ENCODE measurements at regions not wholly inside any gene's neighbourhood (a gene's known extent, or its start where the extent isn't known, plus 50 kb on each side); places are given as distances from the start of the nearest gene placed in this dataset.
"Not testable (repeated sequence)": the region's sequence is repeated elsewhere in the genome, so short reads cannot be mapped to it uniquely, and the experiment has no call there.

DNA sequence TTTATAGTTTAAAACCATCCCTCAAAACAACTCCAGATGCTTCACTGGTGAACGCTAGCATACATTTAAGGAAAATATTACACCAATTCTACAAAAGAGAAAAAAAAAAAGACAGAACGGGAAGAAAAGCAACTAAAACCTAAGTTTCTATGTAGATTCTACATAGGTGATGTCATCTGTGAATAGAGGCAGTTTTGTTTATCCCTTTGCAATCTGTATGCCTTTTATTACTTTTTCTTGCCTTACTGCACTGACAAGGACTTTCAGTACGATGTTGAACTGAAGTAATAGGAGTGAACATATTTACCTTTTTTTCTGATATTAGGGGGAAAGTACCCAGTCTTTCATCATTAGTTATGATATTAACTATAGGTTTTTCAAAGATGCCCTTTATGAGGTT is 101.7 kb upstream of the HAO2 start:
- no peaks in the 10 kb centered on the region for H3K4me1 ChIP-seq (ENCODE audit: control insufficient read depth in 2 of 2, insufficient read depth in 2 of 2, low read length in 2 of 2)
- H3K4me1 Mint-ChIP-seq = no peaks in the 10 kb centered on the region
- H3K27me3 ChIP-seq (ENCODE audit: control insufficient read depth in 2 of 2, insufficient read depth in 2 of 2, low read length in 2 of 2) = no peaks in the 10 kb centered on the region
- no peaks in the 10 kb centered on the region for H3K36me3 ChIP-seq (ENCODE audit: control insufficient read depth in 2 of 3, insufficient read depth in 3 of 3, low read length in 3 of 3)
- H3K4me3 ChIP-seq (ENCODE audit: low read length) = no peak overlapping the region
- ATAC-seq (no peak), DNase-seq (no peak)
- no peak overlapping the region for H3K27ac Mint-ChIP-seq
- H3K36me3 Mint-ChIP-seq = peaks cover 0 to 4% (median 0%) of the 10 kb centered on the region in 5 donors
- H3K27ac ChIP-seq (ENCODE audit: low read depth, low read length) = no peak overlapping the region
- POLR2A ChIA-PET = no interaction called here
- CTCF ChIA-PET = no interaction called here
- H3K9me3 ChIP-seq (ENCODE audit: control insufficient read depth in 2 of 3, low read length in 3 of 3) = no peaks in the 10 kb centered on the region
- H3K27me3 Mint-ChIP-seq = peaks cover 5 to 27% (median 12%) of the 10 kb centered on the region in 5 donors
- no peak overlapping the region for H3K4me3 Mint-ChIP-seq
- H3K9me3 Mint-ChIP-seq = peaks cover 0 to 2% (median 0%) of the 10 kb centered on the region in 11 donors
- intact Hi-C loops (cut with micrococcal nuclease) = no loop called here

- CTCF ChIA-PET; H3K4me1 Mint-ChIP-seq; intact Hi-C loops (cut with micrococcal nuclease): not testable (repeated sequence)
Observed at GRCh38 chr1:119267288-119267687, 101.3 kb upstream of the HAO2 start.

DNA sequence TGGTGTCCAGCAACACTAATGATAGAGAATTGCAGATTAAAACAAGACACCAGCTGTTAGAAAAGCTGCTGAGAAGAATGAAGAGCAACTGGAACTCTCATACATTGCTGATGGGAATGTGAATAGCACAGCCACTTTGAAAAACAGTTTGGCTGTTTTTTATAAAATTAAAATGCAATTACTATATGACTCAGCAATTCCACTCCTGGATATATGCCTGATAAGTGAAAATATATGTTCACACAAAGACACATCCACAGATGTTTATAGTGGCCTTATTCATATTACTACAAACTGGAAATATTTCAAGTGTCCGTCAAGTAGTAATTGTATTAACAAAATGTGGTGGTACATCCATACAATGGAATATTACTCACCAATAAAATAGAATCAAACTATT is 99.7 kb upstream of the HAO2 start:
- Mint-ChIP-seq H3K9me3 (no peaks in the 10 kb centered on the region), H3K4me3 (no peak overlapping the region), H3K36me3 (peaks cover 0 to 4% (median 0%) of the 10 kb centered on the region in 5 donors), H3K27ac (no peak overlapping the region), H3K4me1 (no peaks in the 10 kb centered on the region), H3K27me3 (peaks cover 5 to 28% (median 12%) of the 10 kb centered on the region in 5 donors)
- ChIA-PET POLR2A (no interaction called here), CTCF (no interaction called here)
- Histone ChIP-seq H3K4me3 (ENCODE audit: low read length) (no peak overlapping the region), H3K27ac (ENCODE audit: low read depth, low read length) (no peak overlapping the region), H3K9me3 (ENCODE audit: control insufficient read depth in 2 of 3, low read length in 3 of 3) (no peaks in the 10 kb centered on the region), H3K36me3 (ENCODE audit: control insufficient read depth in 2 of 3, insufficient read depth in 3 of 3, low read length in 3 of 3) (no peaks in the 10 kb centered on the region), H3K4me1 (ENCODE audit: control insufficient read depth in 2 of 2, insufficient read depth in 2 of 2, low read length in 2 of 2) (no peaks in the 10 kb centered on the region), H3K27me3 (ENCODE audit: control insufficient read depth in 2 of 2, insufficient read depth in 2 of 2, low read length in 2 of 2) (no peaks in the 10 kb centered on the region)
- intact Hi-C loops (cut with micrococcal nuclease) = no loop called here
- DNase-seq (no peak), ATAC-seq (no peak)

More at GRCh38 chr1:119267288-119267687, 101.3 kb upstream of the HAO2 start:
- POLR2A ChIA-PET; H3K27me3 ChIP-seq (ENCODE audit: control insufficient read depth in 2 of 2, insufficient read depth in 2 of 2, low read length in 2 of 2); H3K4me1 ChIP-seq (ENCODE audit: control insufficient read depth in 2 of 2, insufficient read depth in 2 of 2, low read length in 2 of 2); H3K36me3 Mint-ChIP-seq; H3K27ac ChIP-seq (ENCODE audit: low read depth, low read length); DNase-seq; H3K9me3 ChIP-seq (ENCODE audit: control insufficient read depth in 2 of 3, low read length in 3 of 3); H3K9me3 Mint-ChIP-seq; H3K4me3 ChIP-seq (ENCODE audit: low read length); H3K27ac Mint-ChIP-seq; H3K36me3 ChIP-seq (ENCODE audit: control insufficient read depth in 2 of 3, insufficient read depth in 3 of 3, low read length in 3 of 3); ATAC-seq; H3K4me3 Mint-ChIP-seq: not testable (repeated sequence)
- H3K27me3 Mint-ChIP-seq = peaks cover 5 to 27% (median 12%) of the 10 kb centered on the region in 5 donors

DNA sequence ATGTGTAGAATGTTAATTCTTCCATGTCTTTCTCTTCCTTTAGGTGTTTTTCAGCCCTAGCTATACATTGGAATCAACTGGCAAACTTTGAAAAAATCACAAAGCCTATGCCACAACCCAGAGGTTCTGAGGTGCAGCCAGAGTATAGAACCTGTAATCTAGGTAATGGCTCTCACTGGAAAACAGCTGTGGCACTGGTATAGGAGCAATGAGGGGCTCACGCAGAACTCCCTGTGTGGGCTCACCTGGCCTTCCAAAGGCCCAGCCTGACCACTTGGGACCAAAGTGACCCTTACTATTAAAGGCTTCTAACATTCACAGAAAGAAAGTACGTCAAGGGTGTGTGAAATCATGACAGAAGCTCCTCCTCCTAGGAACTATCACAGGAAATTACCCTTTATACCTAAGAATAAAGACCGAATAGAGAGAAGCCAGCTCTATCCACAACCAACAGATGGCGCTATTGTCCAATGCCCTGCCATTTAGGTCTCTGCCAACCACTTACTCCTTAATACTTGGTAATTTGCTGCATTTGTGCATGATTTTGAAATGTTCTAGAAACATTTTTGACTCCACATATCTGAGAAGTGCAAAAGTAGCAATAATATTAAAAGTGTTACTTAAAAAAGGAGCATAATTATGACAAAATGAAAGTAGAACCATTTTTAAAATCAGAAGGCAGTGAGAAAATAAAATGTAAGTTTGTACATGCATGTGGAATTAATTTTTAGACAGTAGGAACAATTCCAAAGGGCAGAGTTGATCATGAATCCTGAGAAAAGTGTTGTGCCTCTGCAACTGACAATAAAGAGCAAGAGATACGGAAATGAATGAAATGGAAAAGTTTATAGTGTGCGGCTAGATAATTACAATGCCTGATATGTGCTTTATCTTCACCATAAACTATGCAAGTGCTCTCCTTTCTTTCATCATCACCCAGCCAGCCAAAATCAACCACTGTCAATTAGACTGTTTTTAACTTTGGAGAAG is 93.1 kb upstream of the HAO2 start:
- Histone ChIP-seq H3K27ac (ENCODE audit: low read depth, low read length) (no peak overlapping the region), H3K27me3 (ENCODE audit: control insufficient read depth in 2 of 2, insufficient read depth in 2 of 2, low read length in 2 of 2) (no peaks in the 10 kb centered on the region), H3K4me1 (ENCODE audit: control insufficient read depth in 2 of 2, insufficient read depth in 2 of 2, low read length in 2 of 2) (no peaks in the 10 kb centered on the region), H3K4me3 (ENCODE audit: low read length) (no peak overlapping the region), H3K36me3 (ENCODE audit: control insufficient read depth in 2 of 3, insufficient read depth in 3 of 3, low read length in 3 of 3) (no peaks in the 10 kb centered on the region), H3K9me3 (ENCODE audit: control insufficient read depth in 2 of 3, low read length in 3 of 3) (no peaks in the 10 kb centered on the region)
- ATAC-seq = peak; percentile 59
- no peaks in the 10 kb centered on the region for H3K9me3 Mint-ChIP-seq
- H3K27ac Mint-ChIP-seq = no peak overlapping the region
- ChIA-PET CTCF (interaction anchor here (0.9 to 1.2 kb wide), 3 partner anchors 399 to 404 kb away, joined by 3 to 4 read pairs (median 4); no protein-coding TSS in a partner anchor), POLR2A (interaction anchor here (1.2 kb wide), 1 partner anchor 13 kb away, joined by 4 read pairs; no protein-coding TSS in a partner anchor)
- no peak overlapping the region for H3K4me3 Mint-ChIP-seq
- H3K4me1 Mint-ChIP-seq = peaks cover 0 to 2% (median 0%) of the 10 kb centered on the region in 7 donors
- peaks cover 3 to 23% (median 10%) of the 10 kb centered on the region in 5 donors for H3K27me3 Mint-ChIP-seq
- intact Hi-C loops (cut with micrococcal nuclease) = loop anchor here in 1 of 2 donors (1.0 kb wide), 2 partner anchors 135 to 400 kb away; partner anchors contain the start of gene WARS2
- DNase-seq = peak in 6 of 9 donors; percentile 21 to 43 (median 24)
- H3K36me3 Mint-ChIP-seq = no peaks in the 10 kb centered on the region

DNA sequence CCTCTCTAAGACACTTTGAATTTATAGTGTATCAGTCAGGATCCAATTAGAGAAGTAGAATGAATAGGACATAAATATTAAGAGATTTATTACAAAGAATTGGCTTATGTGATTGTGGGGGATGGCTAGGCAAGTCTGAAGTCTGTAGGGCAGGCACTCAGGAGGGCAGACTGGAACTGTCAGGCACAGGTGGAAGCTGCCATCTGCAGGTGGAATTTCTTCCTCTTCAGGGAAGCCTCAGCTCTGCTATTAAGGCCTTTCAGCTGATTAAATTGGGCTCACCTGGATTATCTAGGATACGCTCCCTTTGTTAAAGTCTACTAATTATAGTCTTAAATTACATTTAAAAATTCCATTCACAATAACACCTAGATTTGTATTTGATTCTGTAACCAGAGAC is 92.0 kb upstream of the HAO2 start:
- Histone ChIP-seq H3K27me3 (ENCODE audit: control insufficient read depth in 2 of 2, insufficient read depth in 2 of 2, low read length in 2 of 2) (no peaks in the 10 kb centered on the region), H3K9me3 (ENCODE audit: control insufficient read depth in 2 of 3, low read length in 3 of 3) (no peaks in the 10 kb centered on the region), H3K27ac (ENCODE audit: low read depth, low read length) (no peak overlapping the region), H3K4me1 (ENCODE audit: control insufficient read depth in 2 of 2, insufficient read depth in 2 of 2, low read length in 2 of 2) (no peaks in the 10 kb centered on the region), H3K4me3 (ENCODE audit: low read length) (no peak overlapping the region), H3K36me3 (ENCODE audit: control insufficient read depth in 2 of 3, insufficient read depth in 3 of 3, low read length in 3 of 3) (no peaks in the 10 kb centered on the region)
- H3K27ac Mint-ChIP-seq = no peak overlapping the region
- peaks cover 0 to 2% (median 0%) of the 10 kb centered on the region in 7 donors for H3K4me1 Mint-ChIP-seq
- H3K9me3 Mint-ChIP-seq = no peaks in the 10 kb centered on the region
- intact Hi-C loops (cut with micrococcal nuclease) = loop anchor here in 1 of 2 donors (1.0 kb wide), 1 partner anchor 136 kb away; the partner anchor contains the start of gene WARS2
- H3K36me3 Mint-ChIP-seq = no peaks in the 10 kb centered on the region
- ChIA-PET CTCF (interaction anchor here (0.7 kb wide), 1 partner anchor 176 kb away, joined by 4 read pairs; no protein-coding TSS in a partner anchor), POLR2A (interaction anchor here (1.2 kb wide), 1 partner anchor 15 kb away, joined by 4 read pairs; no protein-coding TSS in a partner anchor)
- H3K4me3 Mint-ChIP-seq = no peak overlapping the region
- ATAC-seq (no peak), DNase-seq (no peak)
- H3K27me3 Mint-ChIP-seq = peaks cover 3 to 19% (median 5%) of the 10 kb centered on the region in 5 donors

DNA sequence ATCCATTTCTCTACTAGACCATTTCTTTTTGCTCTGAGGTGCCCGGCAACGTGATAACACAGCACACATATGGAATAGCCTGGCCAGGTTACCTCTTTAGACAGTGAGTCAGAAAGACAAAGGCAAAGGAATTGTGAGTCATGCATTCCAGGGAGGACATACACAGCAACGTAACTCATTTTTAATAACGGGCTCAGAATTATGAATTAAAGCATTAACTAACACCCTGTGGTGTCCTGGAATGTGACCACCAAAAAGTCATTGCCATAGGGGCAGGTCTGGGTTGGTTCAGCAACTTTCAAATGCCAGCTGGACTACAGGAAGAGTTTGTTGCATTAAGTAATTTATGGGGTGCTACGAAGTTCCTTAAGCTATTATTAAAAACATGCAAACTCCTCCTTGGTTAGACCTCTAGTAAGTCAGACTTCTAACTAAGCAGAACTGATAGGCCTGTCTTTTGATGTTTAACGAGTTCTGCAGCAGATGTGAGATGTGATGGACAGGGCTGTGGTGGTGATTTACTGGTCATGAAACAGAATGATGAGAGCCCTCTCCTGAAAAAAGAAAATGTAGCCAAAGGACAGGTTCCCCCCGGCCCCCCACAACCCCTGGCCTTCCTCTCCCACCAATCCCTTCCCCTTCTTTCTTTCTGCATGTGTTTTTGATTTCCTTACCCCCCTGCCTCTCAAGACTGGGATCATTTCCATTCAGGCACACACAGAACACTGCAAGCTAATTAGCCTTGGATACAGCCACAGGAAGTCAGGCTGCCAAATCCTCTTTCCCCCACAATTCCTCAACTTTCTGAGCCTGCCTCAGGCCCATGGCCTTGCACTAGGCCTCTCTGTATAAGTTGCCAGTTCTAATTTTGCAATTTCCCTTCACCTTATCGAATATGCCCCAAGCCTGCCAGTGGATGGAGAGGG is 88.9 kb upstream of the HAO2 start:
- H3K36me3 Mint-ChIP-seq = no peaks in the 10 kb centered on the region
- Histone ChIP-seq H3K4me1 (ENCODE audit: control insufficient read depth in 2 of 2, insufficient read depth in 2 of 2, low read length in 2 of 2) (no peaks in the 10 kb centered on the region), H3K36me3 (ENCODE audit: control insufficient read depth in 2 of 3, insufficient read depth in 3 of 3, low read length in 3 of 3) (no peaks in the 10 kb centered on the region), H3K27ac (ENCODE audit: low read depth, low read length) (no peak overlapping the region), H3K9me3 (ENCODE audit: control insufficient read depth in 2 of 3, low read length in 3 of 3) (no peaks in the 10 kb centered on the region), H3K27me3 (ENCODE audit: control insufficient read depth in 2 of 2, insufficient read depth in 2 of 2, low read length in 2 of 2) (no peaks in the 10 kb centered on the region), H3K4me3 (ENCODE audit: low read length) (no peak overlapping the region)
- H3K4me3 Mint-ChIP-seq = no peak overlapping the region
- CTCF ChIA-PET = no interaction called here
- H3K27me3 Mint-ChIP-seq = peaks cover 3 to 20% (median 5%) of the 10 kb centered on the region in 5 donors
- peaks cover 0 to 2% (median 0%) of the 10 kb centered on the region in 7 donors for H3K4me1 Mint-ChIP-seq
- ATAC-seq = no peak
- intact Hi-C loops (cut with micrococcal nuclease) = no loop called here
- POLR2A ChIA-PET = no interaction called here
- no peaks in the 10 kb centered on the region for H3K9me3 Mint-ChIP-seq
- no peak for DNase-seq
- H3K27ac Mint-ChIP-seq = no peak overlapping the region

All from naive thymus-derived CD4-positive, alpha-beta T cell (primary cell).